Activated naive CD4-positive, alpha-beta T cell (primary cell): ENCODE measurements at regions not wholly inside any gene's neighbourhood (a gene's known extent, or its start where the extent isn't known, plus 50 kb on each side); places are given as distances from the start of the nearest gene placed in this dataset.
"Not testable (repeated sequence)": the region's sequence is repeated elsewhere in the genome, so short reads cannot be mapped to it uniquely, and the experiment has no call there.

ENCODE experiments used
- DNase-seq, 4 experiments: peaks; one replicate each; lab custom pipeline; 2025; lab: John Stamatoyannopoulos, UW

DNA sequence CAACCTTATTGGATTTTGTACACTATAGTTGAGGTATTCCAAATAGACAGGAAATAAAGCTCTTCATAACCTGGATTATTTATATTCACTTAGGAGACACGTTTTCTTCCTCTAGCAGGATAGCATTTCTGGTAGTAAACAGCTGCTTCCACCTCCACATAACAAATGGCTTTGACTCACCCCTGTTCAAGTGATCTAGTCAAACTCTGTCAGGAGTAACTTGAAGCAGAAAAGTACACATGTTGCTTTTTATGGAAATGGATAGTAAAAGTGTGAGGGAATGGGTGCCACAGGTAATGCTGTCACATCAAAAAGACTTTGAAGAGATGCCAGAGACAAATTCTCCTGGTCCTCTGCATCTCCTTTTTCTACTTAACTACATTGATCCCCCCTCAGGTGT, 258.7 kb upstream of the SLC7A11 start:
- no peak for DNase-seq

DNA sequence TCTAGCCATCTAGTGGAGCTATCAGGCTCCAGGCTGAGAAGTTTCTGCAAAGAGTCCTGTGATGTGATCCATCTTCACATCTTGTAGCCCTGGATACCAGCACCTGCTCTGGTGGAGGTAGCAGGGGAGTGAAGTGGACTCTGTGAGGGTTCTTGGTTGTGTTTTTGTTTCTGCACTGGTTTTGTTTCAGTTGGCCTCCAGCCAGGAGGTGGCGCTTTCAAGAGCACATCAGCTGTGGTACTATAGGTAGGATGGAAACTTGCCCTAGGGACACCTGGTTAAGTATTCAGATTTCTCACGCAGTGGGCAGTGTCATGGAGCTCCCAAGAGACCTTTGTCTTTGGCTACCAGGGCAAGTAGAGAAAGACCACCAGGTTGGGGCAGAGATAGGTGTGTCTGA, 257.5 kb upstream of the SLC7A11 start:
- DNase-seq = no peak

DNA sequence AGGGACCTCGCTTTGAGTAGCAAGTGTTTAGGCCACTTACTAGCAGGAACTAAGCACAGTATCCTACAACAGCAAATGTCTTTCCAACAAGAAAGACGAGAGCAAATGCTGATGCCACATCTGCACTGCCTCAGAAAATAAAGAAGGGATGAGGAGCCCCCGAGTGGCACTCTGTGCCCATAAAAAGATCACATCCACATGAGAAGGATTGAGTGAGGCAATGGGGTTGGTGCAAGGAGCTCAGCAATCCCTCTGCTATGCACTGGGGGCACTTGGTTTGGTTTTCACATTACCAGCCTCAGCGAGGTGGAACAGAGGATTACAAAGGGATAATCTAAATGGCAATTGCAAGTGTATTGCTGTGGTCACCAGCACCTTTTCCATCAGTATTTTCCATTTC, 252.8 kb upstream of the SLC7A11 start:
- no peak for DNase-seq

DNA sequence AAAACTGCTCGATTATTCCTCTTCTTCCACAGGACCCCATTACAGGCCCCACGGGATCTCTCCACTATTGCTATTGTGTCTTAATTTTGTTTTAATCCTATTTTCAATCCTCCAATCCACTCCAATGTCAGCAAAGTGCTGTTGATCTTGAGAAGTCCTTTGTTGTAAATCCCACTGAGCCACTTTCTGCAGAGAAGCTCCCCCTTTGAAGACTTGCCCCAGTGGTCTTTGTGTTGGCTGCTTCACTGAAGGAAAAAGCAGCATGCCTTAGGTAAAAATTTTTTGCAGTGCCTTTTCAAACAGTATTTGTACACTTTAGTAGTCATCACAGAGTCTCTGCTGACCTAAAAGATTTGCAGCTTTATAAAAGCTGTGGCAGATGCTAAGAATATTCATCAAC, 252.0 kb upstream of the SLC7A11 start:
- DNase-seq = no peak

DNA sequence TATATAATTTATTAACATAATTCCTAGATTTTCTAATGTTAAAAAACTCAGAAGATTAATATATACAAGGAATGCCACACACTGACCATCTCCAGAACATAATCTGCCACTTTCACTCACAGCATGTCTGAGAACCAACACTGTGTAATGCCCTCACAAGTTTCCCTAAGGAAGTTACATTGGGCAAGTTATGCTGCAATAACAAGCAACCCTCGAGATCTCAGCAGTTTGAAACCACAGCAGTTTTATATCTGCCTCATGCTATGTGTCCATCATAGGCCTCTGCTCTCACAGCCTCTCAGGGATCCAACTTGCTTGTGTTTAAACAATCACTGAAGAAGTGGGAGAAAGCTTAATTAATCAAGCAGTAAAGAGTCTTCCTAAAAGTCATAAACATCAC, 250.0 kb upstream of the SLC7A11 start:
- DNase-seq = no peak

DNA sequence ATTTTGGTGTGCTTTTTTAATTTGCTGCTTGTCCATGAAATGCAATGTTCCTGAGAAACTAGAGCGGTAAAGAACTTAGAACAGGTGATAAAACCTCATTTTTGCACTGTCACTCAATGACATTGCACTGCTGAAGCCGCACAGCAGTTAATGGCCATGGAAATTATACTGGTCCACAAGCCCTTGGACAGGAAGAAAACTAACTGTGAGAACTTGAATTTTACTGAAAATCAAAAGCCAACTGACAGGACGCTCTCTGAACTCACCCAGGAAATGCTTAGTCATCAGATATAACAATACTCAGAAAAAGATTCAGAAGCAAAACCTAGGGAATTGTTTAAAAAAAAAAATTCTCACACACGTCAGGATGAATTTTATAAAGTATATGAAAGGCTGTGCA, 246.4 kb upstream of the SLC7A11 start:
- DNase-seq = no peak

DNA sequence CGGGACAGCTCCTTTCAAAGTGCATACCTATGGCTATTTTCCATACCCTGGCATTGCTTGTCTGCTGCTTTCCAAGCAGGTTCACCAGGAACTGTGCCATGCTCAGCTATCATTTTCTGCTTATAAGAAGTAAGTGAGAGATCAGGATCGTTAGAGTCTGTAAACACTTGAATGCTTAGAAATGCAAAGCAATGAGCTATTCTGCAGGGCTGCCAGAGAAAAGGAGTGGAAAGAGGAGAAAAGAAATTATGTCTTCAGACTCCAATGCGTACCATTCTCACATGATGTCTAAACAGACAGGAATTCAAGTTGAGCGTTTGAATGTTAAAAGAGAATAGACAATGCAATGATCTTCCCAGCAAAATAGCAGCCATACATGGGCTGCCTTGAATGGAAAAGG, 245.5 kb upstream of the SLC7A11 start:
- no peak for DNase-seq

DNA sequence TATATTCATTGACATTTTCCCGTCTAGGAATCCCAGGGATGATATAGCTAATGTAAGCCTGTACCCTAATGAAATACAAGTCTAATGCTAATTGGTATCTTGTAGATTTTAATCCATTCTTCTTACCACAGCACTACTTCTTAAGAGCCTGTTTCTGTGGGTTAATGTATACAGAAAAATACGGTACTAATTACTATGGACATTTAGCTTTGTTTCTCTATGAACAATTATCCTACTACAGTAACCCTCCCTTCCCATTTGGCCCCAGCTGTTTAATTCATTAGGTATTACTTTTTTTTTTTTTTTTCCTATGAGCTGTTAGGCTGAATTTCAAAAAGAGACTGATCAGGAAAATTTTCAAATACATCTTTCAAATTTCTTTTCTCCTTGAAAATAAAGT, 245.1 kb upstream of the SLC7A11 start:
- no peak for DNase-seq

DNA sequence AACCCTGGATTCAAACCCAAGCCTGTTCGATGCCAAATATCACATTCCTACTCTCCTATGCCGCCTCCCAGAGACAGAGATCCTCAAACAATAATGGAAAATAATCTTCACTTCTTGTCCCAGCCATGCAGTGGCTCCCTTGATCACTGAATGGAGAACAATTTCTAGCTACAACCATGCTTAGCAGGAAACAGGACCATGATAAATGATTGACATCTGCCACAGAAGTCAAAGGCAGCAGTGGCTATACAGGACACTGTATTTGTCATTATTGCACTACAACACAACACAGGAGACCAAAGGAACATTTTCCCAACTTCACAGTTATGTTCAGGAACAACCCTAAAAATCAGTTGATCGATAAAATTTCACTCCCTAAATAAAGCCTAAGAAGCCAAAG, 243.3 kb upstream of the SLC7A11 start:
- no peak for DNase-seq

DNA sequence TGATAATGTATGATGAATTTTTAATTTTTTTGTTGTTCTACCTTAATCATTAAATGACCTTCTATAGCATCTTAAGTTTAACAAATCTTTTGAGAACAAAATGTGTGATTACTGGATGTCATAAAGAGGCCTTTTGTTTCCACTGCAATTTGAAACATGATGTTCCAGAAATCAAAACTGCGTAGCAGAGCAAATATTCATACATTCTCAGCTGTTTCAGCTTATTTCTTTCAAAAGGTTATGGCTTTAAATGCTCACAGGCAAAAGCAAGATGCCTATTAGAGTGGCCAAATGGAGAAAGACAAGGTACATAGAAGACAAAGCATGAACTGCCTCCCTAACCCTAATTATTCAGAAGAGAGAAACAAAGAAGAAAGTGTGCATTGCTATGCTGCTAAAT, 233.0 kb upstream of the SLC7A11 start:
- DNase-seq = no peak

DNA sequence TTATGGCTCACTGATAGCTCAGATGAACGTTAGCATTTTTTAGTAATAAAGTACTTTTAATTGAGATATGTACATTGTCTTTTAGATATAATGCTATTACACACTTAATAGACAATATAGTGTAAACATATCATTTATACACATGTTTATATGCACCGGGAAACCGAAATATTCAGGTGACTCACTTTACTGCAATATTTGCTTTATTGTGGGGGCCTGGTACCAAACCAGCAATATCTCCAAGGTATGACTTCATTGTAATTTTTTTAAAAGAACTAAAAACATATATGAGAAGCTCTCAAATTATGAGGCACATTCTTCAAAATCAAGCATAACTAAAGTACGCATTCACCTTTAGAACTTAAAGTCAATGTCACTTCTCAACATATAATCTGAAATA, 231.2 kb upstream of the SLC7A11 start:
- no peak for DNase-seq

DNA sequence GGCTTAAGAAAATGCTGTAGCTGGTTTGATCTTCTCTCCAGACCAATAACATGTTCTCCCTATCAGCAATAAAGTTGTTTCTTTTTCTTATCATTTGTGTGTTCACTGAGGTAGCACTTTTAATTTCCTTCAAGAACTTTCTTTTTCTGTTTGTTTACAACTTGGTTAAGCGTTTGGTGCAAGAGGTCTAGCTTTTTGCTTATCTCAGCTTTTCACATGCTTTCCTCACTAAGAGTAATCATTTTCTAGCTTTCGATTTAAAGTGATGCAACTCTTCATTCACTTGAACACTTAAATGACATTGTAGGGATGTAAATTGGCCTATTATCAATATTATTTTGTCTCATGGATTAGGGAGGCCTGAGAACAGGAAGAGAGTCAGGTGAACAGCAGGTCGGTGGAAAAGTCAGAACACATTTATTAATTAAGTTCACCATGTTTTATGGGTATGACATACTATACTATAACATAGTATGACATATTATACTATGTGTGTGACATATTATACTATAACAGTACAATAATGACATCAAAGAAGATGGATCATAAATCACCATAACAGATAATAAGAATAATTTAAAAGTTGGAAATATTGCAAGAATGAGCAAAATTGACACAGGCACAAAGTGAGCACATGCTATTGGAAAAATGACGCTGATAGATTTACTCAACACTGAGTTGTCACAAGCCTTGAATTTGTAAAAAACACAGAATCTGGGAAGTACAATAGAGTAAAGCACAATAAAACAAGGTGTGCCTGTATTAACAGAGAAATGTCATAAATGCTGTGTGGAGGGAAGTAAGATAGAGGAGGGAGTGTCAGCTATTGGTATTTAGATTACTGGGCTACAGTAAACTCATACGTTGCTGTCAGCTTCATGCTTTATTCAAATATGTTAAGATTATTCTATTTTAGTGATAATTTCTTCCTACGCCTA, 218.6 kb upstream of the SLC7A11 start:
- DNase-seq = no peak

DNA sequence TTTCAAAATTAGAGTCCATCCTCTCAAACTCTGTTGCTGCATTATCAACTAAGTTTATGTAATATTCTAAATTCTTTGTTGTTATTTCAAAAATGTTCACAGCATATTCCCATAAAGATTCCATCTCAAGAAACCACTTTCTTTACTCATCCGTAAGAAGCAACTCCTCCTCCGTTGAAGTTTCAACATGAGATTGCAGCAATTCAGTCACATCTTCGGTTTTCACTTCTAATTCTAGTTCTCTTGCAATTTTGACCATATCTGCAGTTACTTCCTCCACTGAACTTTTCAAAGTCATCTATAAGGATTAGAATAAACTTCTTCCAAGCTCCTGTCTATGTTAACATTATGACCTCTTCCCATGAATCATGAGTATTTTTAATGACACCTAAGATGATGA, 216.6 kb upstream of the SLC7A11 start:
- no peak for DNase-seq

DNA sequence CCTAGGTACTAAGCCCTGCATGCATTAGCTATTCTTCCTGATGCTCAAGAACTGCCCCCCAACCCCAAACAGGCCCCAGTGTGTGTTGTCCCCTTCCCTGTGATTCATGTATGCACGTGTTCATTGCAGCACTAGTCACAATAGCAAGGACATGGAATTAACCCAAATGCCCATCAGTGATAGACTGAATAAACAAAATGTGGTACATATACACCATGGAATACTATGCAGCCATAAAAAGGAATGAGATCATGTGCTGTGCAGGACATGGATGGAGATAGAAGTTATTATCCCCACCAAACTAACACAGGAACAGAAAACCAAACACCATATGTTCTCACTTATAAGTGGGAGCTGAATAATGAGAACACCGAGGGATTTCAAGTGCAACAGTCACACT, 214.2 kb upstream of the SLC7A11 start:
- not testable (repeated sequence) for DNase-seq

DNA sequence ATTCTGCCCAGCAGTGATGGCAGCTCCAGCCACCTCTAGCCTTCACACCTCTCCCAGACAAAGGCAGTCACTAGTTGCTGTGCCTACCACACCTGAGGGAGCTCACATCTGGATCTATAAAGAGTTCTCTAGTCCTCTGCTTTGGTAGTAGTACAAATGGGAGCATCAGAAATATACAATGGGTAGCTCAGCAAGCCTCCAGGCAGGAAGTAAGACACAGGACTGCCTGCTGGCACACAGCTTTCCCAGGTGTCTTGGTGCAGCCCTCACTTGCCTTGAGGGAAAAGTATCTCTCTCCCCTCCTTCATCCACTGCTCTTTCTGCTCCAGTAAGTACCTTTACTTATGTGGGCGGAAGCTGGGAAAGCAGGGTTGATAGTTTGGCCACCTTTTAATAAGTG, 212.9 kb upstream of the SLC7A11 start:
- no peak for DNase-seq

DNA sequence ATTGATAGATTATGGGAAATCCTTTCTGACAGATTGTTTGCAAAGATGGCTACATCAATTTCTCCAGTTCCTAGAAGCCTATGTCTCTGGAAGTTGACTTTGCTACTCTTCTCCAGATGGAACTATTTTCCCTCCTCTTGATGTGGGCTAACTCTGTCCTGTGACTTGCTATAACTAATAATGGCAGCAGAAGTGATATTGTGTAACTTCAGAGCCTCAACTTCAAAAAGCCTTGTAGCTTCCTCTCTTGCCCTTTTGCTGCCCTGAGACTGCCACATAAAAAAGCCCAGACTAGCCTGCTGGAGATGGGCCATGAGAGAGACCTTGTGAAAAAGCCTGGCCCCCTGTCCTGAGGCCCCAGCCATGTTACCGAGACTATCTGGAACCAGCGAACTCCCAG, 210.7 kb upstream of the SLC7A11 start:
- DNase-seq = no peak

DNA sequence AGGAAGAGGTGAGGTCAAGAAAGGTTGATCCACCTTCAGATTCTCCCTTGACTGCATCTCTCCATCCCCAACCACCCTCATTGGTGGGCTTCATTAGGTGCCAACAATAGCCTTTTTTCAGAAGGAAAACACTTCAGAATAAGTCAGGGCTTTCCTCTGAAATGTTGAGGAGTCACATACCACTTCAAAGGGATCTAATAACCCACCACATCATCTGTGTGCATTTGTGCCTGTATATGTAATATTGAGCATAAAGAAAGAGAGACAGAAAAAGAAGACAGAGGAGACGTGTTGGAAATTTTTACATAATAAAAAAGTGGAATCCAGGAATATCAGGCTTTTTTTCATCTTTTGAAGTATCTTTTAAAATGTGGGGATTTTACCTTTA, 209.1 kb upstream of the SLC7A11 start:
- no peak for DNase-seq

DNA sequence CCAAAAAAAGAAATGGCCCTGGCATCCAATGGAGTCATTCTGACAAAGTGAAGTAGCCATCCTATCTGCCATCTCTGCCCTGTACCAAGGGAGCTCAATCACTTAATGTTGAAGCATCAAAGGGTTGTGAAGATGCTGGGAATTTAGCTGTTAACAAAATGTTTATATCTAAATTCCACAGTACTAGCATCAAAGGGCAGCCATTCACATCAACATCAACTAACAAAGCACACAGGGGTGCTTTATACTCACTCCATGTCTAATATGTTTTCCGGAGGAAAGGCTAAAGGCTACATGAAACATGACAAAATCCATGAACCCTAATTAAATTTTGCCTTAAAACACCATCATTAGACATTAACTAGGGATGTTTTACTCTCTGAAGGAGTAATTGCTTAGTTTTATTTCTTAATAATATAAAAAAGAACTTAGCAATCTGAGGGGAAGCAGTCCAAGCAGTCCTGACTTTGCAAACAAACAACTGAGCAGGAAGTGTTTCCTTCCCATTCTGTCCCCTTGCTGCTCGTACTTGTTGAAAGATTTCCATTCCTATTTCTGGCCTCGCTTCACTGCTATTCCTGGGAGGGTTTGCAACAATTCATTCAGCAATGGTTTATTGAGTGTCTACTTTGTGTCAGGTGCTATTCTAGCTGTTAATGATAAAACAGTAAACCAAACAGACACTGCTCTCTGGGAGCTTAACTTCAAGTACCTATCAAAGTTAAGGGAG, 208.6 kb upstream of the SLC7A11 start:
- DNase-seq = no peak

DNA sequence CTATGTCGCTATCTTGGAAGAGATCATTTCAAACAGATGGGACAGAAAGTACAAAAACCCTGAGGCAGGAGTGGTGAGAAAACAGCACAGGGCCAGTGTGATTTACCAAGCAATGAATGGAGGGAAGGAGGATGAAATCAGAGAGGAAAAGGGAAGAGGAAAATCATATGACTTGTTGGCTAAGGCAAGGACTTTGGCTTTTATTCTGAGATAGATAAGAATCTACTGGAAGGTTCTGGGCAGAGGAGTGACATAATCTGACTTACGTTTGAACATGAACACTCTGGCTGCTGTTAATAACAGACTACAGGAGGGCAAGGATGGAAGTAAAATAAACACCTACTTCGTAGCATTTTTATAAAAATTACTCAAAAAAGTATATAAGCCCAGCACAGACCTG, 207.8 kb upstream of the SLC7A11 start:
- no peak for DNase-seq

DNA sequence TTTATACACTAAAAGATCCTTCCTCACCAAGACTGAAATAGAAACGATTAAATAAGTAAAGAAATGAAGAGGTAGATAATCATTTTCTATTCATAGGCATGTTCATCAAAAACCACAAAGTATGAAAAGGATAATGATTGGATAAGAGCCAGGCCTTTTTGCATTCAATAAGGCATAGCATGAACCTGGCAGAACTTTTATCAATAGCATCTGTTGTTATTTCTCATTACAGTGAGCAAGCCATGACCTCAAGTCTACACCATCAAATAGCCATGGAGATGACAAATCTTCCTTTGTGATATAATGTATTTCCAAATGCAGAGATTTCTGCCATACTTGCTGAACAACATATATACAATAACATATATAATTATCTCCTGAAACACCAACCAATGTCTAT, 206.0 kb upstream of the SLC7A11 start:
- DNase-seq = no peak

DNA sequence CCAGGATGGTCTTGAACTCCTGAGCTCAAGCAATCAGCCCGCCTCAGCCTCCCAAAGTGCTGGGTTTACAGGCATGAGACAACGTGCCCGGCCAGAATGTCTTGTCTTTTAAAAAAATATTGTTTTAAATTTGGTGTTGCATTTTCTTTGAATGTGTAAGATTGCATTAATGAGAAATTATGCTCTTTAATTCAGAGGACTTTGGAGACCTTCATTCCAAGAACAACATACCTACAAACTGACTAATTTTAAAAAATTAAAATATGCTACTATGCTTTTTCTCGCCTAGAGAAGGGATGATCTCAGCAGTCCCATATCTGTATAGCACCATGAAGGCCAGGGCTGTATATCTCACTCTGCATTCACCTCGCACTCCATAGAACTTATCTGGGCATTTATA, 204.3 kb upstream of the SLC7A11 start:
- no peak for DNase-seq

DNA sequence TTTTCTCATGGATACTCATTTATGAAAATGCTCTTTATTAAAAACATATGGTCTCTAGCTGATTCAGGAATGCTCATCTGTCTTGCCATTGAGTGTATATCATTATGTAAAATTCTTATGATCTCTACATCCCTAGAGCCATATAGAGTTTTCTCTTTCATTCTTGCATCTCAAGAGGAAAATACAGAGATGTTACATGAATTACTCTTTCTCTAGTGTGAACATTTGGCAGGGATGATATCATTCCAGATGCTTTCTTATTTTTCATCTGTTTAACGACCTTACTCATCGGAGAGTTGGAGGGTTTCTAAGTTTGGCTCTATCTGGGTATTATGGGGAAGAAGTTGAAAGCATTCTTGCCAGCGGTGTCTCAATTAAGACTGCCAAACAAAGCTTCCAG, 202.9 kb upstream of the SLC7A11 start:
- no peak for DNase-seq

DNA sequence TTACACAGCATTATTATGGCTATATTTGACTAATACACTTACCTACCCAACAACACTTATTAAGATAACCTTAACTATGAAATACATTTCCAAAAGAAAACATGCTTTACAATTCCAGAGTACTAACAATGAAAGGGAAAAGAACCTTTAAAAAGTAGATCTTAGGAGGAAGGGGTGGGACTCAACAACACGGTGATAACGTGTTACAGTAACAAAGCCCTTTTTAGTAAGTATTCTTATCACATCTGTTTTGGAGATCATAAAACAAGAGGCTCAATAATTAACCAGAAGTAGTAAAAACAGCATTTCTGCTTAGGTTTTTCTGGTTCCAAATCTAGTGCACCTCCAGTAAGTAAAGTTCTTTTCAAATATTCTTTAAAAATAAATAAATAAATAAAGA, 202.1 kb upstream of the SLC7A11 start:
- DNase-seq = no peak

DNA sequence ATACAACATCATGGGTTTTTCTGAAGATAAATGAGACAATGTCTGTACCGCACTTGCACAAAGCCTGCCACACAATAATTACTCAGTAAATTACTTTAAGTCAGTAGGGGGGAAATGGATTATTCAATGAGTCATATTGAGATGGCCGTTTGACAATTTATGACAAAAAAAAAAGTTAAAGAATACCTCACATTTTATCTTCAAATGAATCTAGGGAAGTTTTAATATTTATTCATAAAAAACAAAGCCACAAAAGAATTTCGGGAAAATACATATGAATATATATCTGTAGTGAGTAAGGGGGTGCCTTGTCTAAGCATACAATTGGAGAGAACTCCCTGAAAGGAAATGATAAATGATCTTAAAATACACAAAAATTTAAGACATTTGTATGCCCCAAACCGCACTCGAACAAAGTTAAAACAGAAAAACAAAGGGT, 197.0 kb upstream of the SLC7A11 start:
- no peak for DNase-seq
